Right lobe of liver (tissue), 6 donors: ENCODE measurements at regions not wholly inside any gene's neighbourhood (a gene's known extent, or its start where the extent isn't known, plus 50 kb on each side); places are given as distances from the start of the nearest gene placed in this dataset.
A peak's percentile ranks its signal among the peaks of the same experiment; 100 is the strongest.

Experiments
- ATAC-seq, 4 donors: fragments of 200-7000 bp; cut with Tn5 transposase; one replicate each; pipeline ENCODE4 v1.9.1; 2020; ENCODE audit warnings: mild to moderate bottlenecking in 4 of 4, moderate library complexity in 4 of 4
- DNase-seq, 3 donors: peaks; one replicate each; pipeline ENCODE4 v3.0.0-alpha.2; 2020
- H3K27ac ChIP-seq, 3 donors: fragments of 200-600 bp; one replicate each; pipeline ENCODE4 v1.8.0; 2022
- H3K27me3 ChIP-seq, 2 donors: fragments of 200-600 bp; one replicate each; pipeline ENCODE4 v1.8.0; 2022
- H3K36me3 ChIP-seq, 4 donors: fragments of 200-600 bp; sonication (generic) in 1 of 4; one replicate each; pipeline versions ENCODE4 v1.5.1 to v1.8.0; 2017 to 2022; ENCODE audit warnings: control low read depth in 1 of 4
- H3K4me1 ChIP-seq, 4 donors: fragments of 200-600 bp; sonication (generic) in 1 of 4; one replicate each; pipeline versions ENCODE4 v1.5.1 to v1.8.0; 2017 to 2022; ENCODE audit warnings: control low read depth in 1 of 4
- H3K4me3 ChIP-seq, 3 donors: fragments of 200-600 bp; one replicate each; pipeline ENCODE4 v1.8.0; 2022
- H3K9me3 ChIP-seq, 4 donors: fragments of 200-600 bp; sonication (generic) in 1 of 4; one replicate each; pipeline versions ENCODE4 v1.5.1 to v1.8.0; 2017 to 2022; ENCODE audit warnings: control low read depth in 1 of 4
- CTCF ChIP-seq, 4 donors: fragments of 200-600 bp in 3 of 4; fragments of 450-650 bp in 1 of 4; IDR thresholded peaks; one replicate each; pipeline versions ENCODE4 v1.5.1 to v1.8.0; 2016 to 2022; ENCODE audit warnings: antibody characterized with exemption in 4 of 4, mild to moderate bottlenecking in 2 of 4
- POLR2A ChIP-seq: fragments of 450-650 bp; IDR thresholded peaks from one replicate; pipeline ENCODE4 v1.6.1; 2017; ENCODE audit warnings: antibody characterized with exemption, mild to moderate bottlenecking
- WGBS: methylation state at CpG from one replicate; pipeline ENCODE4 v1.1.6; 2018; ENCODE audit warnings: low coverage, low lambda C conversion rate; ENCODE audit not compliant: insufficient coverage; ENCODE audit errors: missing lambda C conversion rate; 5-methylcytosine and 5-hydroxymethylcytosine counted together
- intact Hi-C, 2 donors: fragments of 100-400 bp; cut with DNase I; formaldehyde crosslinking; loops; one replicate each; pipeline versions ENCODE4 v1.11.2 to v1.14.1; 2022
- donor health status: DM: no; HTN: yes; CAD: no.
- donor health status: DM: no; HTN: no; CAD: no.
- donor health status: DM: no; HTN: no; CAD: no.
- donor health status: DM: no; HTN: yes; CAD: no.
- donor health status: DM: no; HTN: yes; CAD: no.

- Histone ChIP-seq H3K9me3 (no peaks in the 10 kb centered on the region), H3K27ac (no peak overlapping the region), H3K4me1 (peaks cover 0 to 28% (median 16%) of the 10 kb centered on the region in 4 donors), H3K4me3 (no peak overlapping the region), H3K36me3 (no peaks in the 10 kb centered on the region), H3K27me3 (no peaks in the 10 kb centered on the region)
- WGBS: 79% methylated on average over 4 of the region's 4 CpGs
- ATAC-seq (no peak), DNase-seq (no peak)
- intact Hi-C loops: no loop called here
- TF ChIP-seq CTCF (IDR thresholded peaks at IDR 0.05) (no peak), POLR2A (no peak)
These were observed 201.6 kb upstream of the SVIL start for GRCh38 chr10:29836396-29836795.

GRCh38 chr10:29835055-29835454 is 200.3 kb upstream of the SVIL start:
- H3K27me3 ChIP-seq: no peaks in the 10 kb centered on the region
- H3K27ac ChIP-seq: no peak overlapping the region

GRCh38 chr10:29830531-29831512 is 196.1 kb upstream of the SVIL start:
- H3K9me3 ChIP-seq: no peaks in the 10 kb centered on the region
- WGBS: 68% methylated on average over 6 of the region's 6 CpGs
- peaks cover 0 to 23% (median 6%) of the 10 kb centered on the region in 4 donors for H3K4me1 ChIP-seq
- DNase-seq (no peak), ATAC-seq (peak; percentile 65 to 89 (median 82))
- H3K4me3 ChIP-seq: no peak overlapping the region
- no peaks in the 10 kb centered on the region for H3K27me3 ChIP-seq
- peak overlapping the region in 2 of 3 donors; percentile 43 to 58 for H3K27ac ChIP-seq
- intact Hi-C loops: no loop called here
- TF ChIP-seq POLR2A: no peak
- TF ChIP-seq CTCF (IDR thresholded peaks at IDR 0.05): no peak
- H3K36me3 ChIP-seq: no peaks in the 10 kb centered on the region

More at GRCh38 chr10:29835055-29835454, 200.3 kb upstream of the SVIL start:
- no peaks in the 10 kb centered on the region for H3K36me3 ChIP-seq
- intact Hi-C loops: no loop called here
- no peak overlapping the region for H3K4me3 ChIP-seq
- H3K9me3 ChIP-seq: no peaks in the 10 kb centered on the region
- H3K4me1 ChIP-seq: peaks cover 0 to 26% (median 11%) of the 10 kb centered on the region in 4 donors
- no peak for ATAC-seq
- TF ChIP-seq CTCF (IDR thresholded peaks at IDR 0.05): no peak
- no peak for TF ChIP-seq POLR2A
- DNase-seq: no peak

- Histone ChIP-seq H3K27ac (no peak overlapping the region), H3K4me3 (no peak overlapping the region), H3K27me3 (no peaks in the 10 kb centered on the region), H3K36me3 (no peaks in the 10 kb centered on the region), H3K4me1 (peaks cover 0 to 23% (median 6%) of the 10 kb centered on the region in 4 donors), H3K9me3 (no peaks in the 10 kb centered on the region)
- 78% methylated on average over 2 of the region's 2 CpGs for WGBS
- ATAC-seq: no peak
- intact Hi-C loops: no loop called here
- DNase-seq: no peak
- no peak for TF ChIP-seq POLR2A
- TF ChIP-seq CTCF (IDR thresholded peaks at IDR 0.05): no peak
These were observed 195.0 kb upstream of the SVIL start for GRCh38 chr10:29829776-29830175.
